Heart left ventricle (tissue), 16 donors: ENCODE measurements at regions not wholly inside any gene's neighbourhood (a gene's known extent, or its start where the extent isn't known, plus 50 kb on each side); places are given as distances from the start of the nearest gene placed in this dataset.

ENCODE experiments used
- ATAC-seq, 4 donors: fragments of 200-7000 bp; cut with Tn5 transposase; one replicate each; pipeline ENCODE4 v1.9.1; 2020 to 2022; ENCODE audit warnings: moderate library complexity in 4 of 4, mild to moderate bottlenecking in 3 of 4, moderate number of reproducible peaks in 1 of 4
- DNase-seq, 5 donors: peaks; one replicate each; pipeline ENCODE4 v3.0.0-alpha.2; 2020
- H3K27ac ChIP-seq, 12 donors: fragments of 200-600 bp; sonication (generic) in 4 of 12; one replicate each; pipeline versions ENCODE4 v1.5.0 to v1.8.0; 2016 to 2022; ENCODE audit warnings: mild to moderate bottlenecking in 2 of 12
- H3K27me3 ChIP-seq, 9 donors: fragments of 200-600 bp; sonication (generic) in 2 of 9; one replicate each; pipeline versions ENCODE4 v1.5.1 to v1.8.0; 2016 to 2022; ENCODE audit warnings: mild to moderate bottlenecking in 3 of 9
- H3K36me3 ChIP-seq, 9 donors: fragments of 200-600 bp; sonication (generic) in 2 of 9; one replicate each; pipeline versions ENCODE4 v1.5.0 to v1.8.0; 2018 to 2022; ENCODE audit warnings: mild to moderate bottlenecking in 2 of 9
- H3K4me1 ChIP-seq, 12 donors: fragments of 200-600 bp; sonication (generic) in 4 of 12; one replicate each; pipeline versions ENCODE4 v1.5.0 to v1.8.0; 2016 to 2022; ENCODE audit warnings: mild to moderate bottlenecking in 3 of 12
- H3K4me3 ChIP-seq, 12 donors: fragments of 200-600 bp; sonication (generic) in 4 of 12; one replicate each; pipeline versions ENCODE4 v1.5.0 to v1.8.0; 2017 to 2022; ENCODE audit warnings: mild to moderate bottlenecking in 9 of 12, moderate library complexity in 4 of 12
- H3K9me3 ChIP-seq, 12 donors: fragments of 200-600 bp; sonication (generic) in 4 of 12; one replicate each; pipeline versions ENCODE4 v1.5.0 to v1.8.0; 2016 to 2022; ENCODE audit warnings: mild to moderate bottlenecking in 1 of 12
- POLR2A ChIP-seq, 2 donors: fragments of 450-650 bp; IDR thresholded peaks; one replicate each; pipeline ENCODE4 v1.6.1; 2017; ENCODE audit warnings: antibody characterized with exemption in 2 of 2, mild to moderate bottlenecking in 2 of 2, moderate library complexity in 2 of 2
- WGBS, 4 donors: extraction: QIAGEN DNeasy Blood & Tissue Kit in 2 of 4; methylation state at CpG; one replicate each; pipeline versions ENCODE4 v1.1.5 to v1.1.7; 2013 to 2018; 5-methylcytosine and 5-hydroxymethylcytosine counted together
- intact Hi-C, 10 donors: fragments of 100-400 bp; cut with DNase I; formaldehyde crosslinking; loops; one replicate each; pipeline versions ENCODE4 v1.11.1 to v1.14.2; 2022
- TF ChIP-seq, protein P1 (sequence below), 12 donors: fragments of 200-600 bp; sonication (generic) in 4 of 12; IDR thresholded peaks; one replicate each; pipeline versions ENCODE4 v1.5.0 to v1.8.0; 2018 to 2022; ENCODE audit warnings: antibody characterized with exemption in 12 of 12, mild to moderate bottlenecking in 5 of 12
- donor health status: ischemic (EF 13 %, LVEDD 7.1; RV severe dilation, severe dysfunction).
- donor health status: healthy with polysubstance abuse.
- donor health status: DM: no; HTN: yes; CAD: no.
- donor health status: DM: no; HTN: no; CAD: no.
- donor health status: ischemic (EF 25% LVEDD 6.9; RV normal size, moderate dysfunction).
- donor health status: ischemic (EF 25% LVEDD 5.7; RV mildly dilated, moderate dysfunction).
- donor health status: healthy.
- donor health status: DM: yes; HTN: yes; CAD: no.
- donor health status: ischemic (EF 35%, LVEDD 5.7; RV mildly dilated, moderate dysfunction).
- donor health status: nonischemic (EF 11% LVEDD 7.7; RV severe dilation, severe dysfunction).
- donor health status: DM: yes; HTN: yes; CAD: no.
- donor health status: PGD.
- donor health status: ischemic (EF 29% LVEDD 5.4; RV normal size, mild dysfunction).
- donor health status: nonischemic (EF 23%, LVEDD 6.1; RV moderate dilation, normal function).

DNA sequence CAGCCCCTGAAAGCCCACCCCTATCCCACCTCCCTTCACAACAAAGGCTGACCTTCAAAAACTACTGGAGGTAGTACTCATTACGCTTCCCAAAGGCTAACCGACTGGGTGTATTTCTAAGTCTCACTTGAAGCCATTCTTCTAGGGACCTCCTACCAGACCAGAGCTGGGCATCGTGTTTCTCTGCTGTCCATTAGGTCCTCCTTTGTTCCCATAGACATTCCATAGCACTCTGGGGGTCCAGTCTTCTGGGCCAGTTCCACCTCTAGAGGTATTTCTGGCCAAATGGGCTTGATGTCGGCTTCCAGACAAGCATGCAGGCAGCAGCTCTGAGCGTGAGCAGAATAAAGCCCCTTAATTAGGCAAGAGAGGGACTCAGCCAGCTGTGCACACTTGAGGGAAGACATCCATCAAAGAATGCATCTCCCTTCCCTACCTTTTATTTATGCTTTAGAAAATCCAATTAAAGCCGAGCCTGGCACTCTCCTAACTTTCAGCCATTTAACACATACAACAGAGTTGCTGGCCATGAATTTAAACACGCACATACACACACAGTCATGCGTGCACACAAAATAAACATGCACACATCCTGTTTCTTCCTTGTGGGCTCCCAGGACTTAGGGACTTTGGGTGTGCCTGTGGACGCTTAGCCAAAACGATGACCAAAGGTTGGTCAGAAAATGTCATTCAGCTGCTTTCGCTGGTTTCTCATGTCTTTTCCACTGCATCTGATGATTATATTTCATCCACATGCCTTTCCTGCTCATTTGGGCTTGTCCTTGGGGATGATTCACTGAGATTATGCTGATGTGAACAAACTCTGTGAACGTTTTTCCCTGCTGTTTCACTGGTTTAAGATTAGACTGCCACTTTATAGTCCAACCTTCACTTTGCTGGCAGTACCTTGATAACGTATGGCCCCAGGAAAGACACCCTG is 362.0 kb upstream of the NFE2L3 start:
- peaks cover 0 to 23% (median 3%) of the 10 kb centered on the region in 12 donors for H3K4me1 ChIP-seq
- H3K27me3 ChIP-seq: no peaks in the 10 kb centered on the region
- H3K27ac ChIP-seq: peak overlapping the region in 7 of 12 donors; percentile 17 to 83 (median 55)
- peak in 3 of 4 donors; percentile 26 to 58 (median 43) for ATAC-seq
- WGBS, 4 donors: 71 to 84% (median 77%) methylated on average over 13 of the region's 13 CpGs
- H3K36me3 ChIP-seq: no peaks in the 10 kb centered on the region
- no peak overlapping the region for H3K4me3 ChIP-seq
- TF ChIP-seq, protein P1, sequence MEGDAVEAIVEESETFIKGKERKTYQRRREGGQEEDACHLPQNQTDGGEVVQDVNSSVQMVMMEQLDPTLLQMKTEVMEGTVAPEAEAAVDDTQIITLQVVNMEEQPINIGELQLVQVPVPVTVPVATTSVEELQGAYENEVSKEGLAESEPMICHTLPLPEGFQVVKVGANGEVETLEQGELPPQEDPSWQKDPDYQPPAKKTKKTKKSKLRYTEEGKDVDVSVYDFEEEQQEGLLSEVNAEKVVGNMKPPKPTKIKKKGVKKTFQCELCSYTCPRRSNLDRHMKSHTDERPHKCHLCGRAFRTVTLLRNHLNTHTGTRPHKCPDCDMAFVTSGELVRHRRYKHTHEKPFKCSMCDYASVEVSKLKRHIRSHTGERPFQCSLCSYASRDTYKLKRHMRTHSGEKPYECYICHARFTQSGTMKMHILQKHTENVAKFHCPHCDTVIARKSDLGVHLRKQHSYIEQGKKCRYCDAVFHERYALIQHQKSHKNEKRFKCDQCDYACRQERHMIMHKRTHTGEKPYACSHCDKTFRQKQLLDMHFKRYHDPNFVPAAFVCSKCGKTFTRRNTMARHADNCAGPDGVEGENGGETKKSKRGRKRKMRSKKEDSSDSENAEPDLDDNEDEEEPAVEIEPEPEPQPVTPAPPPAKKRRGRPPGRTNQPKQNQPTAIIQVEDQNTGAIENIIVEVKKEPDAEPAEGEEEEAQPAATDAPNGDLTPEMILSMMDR (IDR thresholded peaks at IDR 0.05): no peak
- TF ChIP-seq POLR2A (IDR thresholded peaks at IDR 0.05): no peak
- DNase-seq: peak in 1 of 5 donors; percentile 12
- intact Hi-C loops: loop anchor here in 1 of 10 donors (10.0 kb wide), 1 partner anchor 55 kb away; no protein-coding TSS in a partner anchor
- no peaks in the 10 kb centered on the region for H3K9me3 ChIP-seq

DNA sequence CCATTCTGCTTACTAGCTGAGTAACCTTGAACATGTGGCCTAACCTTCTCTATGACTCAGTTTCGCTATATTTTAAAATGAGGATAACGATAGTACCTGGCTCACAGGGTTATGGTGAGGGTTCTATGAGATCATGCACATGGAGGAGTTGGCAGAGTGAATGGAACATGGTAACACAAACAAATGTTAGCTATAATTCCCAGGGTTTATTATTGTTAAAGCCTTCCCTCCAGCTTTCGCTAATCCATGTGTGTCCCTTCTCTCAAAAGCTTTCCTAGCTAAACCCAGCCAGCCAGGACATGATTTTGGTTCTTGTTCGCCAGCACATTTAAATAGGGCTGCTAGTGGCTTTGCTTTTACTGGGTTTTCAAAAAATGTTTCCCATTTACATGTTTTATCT is 361.0 kb upstream of the NFE2L3 start:
- Histone ChIP-seq H3K36me3 (no peaks in the 10 kb centered on the region), H3K27ac (peak overlapping the region in 7 of 12 donors; percentile 7 to 83 (median 55)), H3K4me3 (no peak overlapping the region), H3K4me1 (peaks cover 0 to 28% (median 5%) of the 10 kb centered on the region in 12 donors), H3K27me3 (no peaks in the 10 kb centered on the region), H3K9me3 (no peaks in the 10 kb centered on the region)
- WGBS, 4 donors: 67 to 83% (median 70%) methylated on average over 4 of the region's 4 CpGs
- TF ChIP-seq, protein P1 (IDR thresholded peaks at IDR 0.05): no peak
- TF ChIP-seq POLR2A (IDR thresholded peaks at IDR 0.05): no peak
- DNase-seq (no peak), ATAC-seq (no peak)
- intact Hi-C loops: no loop called here

DNA sequence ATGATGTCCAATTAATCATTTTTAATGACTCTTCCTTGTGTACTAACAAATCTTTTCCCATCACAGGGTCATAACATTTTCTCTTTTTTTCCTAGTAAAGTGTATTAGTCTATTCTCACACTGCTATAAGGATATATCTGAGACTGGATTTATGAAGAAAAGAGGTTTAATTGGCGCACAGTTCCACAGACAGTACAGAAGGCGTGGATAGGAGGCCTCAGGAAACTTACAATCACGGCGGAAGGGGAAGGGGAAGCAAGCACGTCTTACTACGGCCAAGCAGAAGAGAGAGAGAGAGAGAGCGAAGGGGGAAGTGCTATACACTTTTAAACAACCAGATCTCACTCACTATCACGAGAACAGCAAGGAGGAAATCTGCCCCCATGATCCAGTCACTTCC is 359.4 kb upstream of the NFE2L3 start:
- Histone ChIP-seq H3K4me3 (no peak overlapping the region), H3K27ac (no peak overlapping the region), H3K27me3 (no peaks in the 10 kb centered on the region), H3K4me1 (peaks cover 0 to 19% (median 4%) of the 10 kb centered on the region in 12 donors), H3K36me3 (no peaks in the 10 kb centered on the region), H3K9me3 (no peaks in the 10 kb centered on the region)
- intact Hi-C loops: no loop called here
- DNase-seq (no peak), ATAC-seq (no peak)
- WGBS, 4 donors: 70 to 83% (median 78%) methylated on average over 8 of the region's 8 CpGs
- no peak for TF ChIP-seq POLR2A (IDR thresholded peaks at IDR 0.05)
- TF ChIP-seq, protein P1 (IDR thresholded peaks at IDR 0.05): no peak

DNA sequence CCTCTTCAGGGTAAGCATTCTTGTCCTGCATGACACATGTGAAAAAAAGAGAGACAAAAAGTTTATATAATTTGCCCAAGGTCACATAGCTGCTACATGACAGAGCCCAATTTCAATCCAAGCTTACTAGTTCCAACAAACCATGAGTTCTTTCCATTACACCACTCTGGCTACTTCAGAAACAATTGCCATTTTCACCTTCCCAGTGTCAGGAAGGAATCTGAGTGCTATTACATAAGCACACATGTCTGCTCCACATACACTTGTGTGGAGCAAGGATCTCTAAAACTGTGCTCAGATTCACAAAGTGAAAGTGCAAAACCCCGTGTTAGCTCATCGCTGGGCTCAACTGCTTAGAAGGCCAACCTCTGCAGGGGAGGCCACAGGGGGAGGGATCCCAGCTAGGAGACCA is 356.2 kb upstream of the NFE2L3 start:
- intact Hi-C loops: no loop called here
- TF ChIP-seq POLR2A (IDR thresholded peaks at IDR 0.05): no peak
- TF ChIP-seq, protein P1 (IDR thresholded peaks at IDR 0.05): no peak
- Histone ChIP-seq H3K36me3 (no peaks in the 10 kb centered on the region), H3K4me3 (no peak overlapping the region), H3K4me1 (peaks cover 0 to 8% (median 0%) of the 10 kb centered on the region in 12 donors), H3K27ac (peak overlapping the region in 3 of 12 donors; percentile 53 to 61 (median 59)), H3K27me3 (no peaks in the 10 kb centered on the region), H3K9me3 (no peaks in the 10 kb centered on the region)
- peak; percentile 26 to 80 (median 74) for ATAC-seq
- whole genome bisulfite sequencing, 4 donors: 69 to 94% (median 78%) methylated on average over 2 of the region's 2 CpGs
- no peak for DNase-seq
